ENCODE measurements at regions not wholly inside any gene's neighbourhood (a gene's known extent, or its start where the extent isn't known, plus 50 kb on each side); places are given as distances from the start of the nearest gene placed in this dataset.

GRCh38 chr2:12465631-12466135 lies 251.1 kb upstream of the TRIB2 start:
- no peak for TF ChIP-seq EZH2 (IDR thresholded peaks at IDR 0.05; ENCODE audit: borderline replicate concordance, low read depth, low read length, severe bottlenecking)
- no peak for TF ChIP-seq CTCF (IDR thresholded peaks at IDR 0.05; ENCODE audit: extremely low read depth in 1 of 2, insufficient read depth in 1 of 2, low read depth in 1 of 2, low read length in 2 of 2)
- no peak for TF ChIP-seq MAX (IDR thresholded peaks at IDR 0.05; ENCODE audit: insufficient read depth, insufficient read length)
- no peak for TF ChIP-seq POLR2AphosphoS5 (IDR thresholded peaks at IDR 0.05; ENCODE audit: insufficient read depth, low read depth, low read length)
- TF ChIP-seq JUN (IDR thresholded peaks at IDR 0.05; ENCODE audit: borderline replicate concordance, insufficient read depth, insufficient read length, low read depth) = no peak
- TF ChIP-seq POLR2A (IDR thresholded peaks at IDR 0.05; ENCODE audit: low read depth, low read length) = no peak

Data from endothelial cell of umbilical vein (primary cell).